NCI-H146 treated with DMSO at 0.1 percent for 48 hours (cell line): ENCODE measurements at regions not wholly inside any gene's neighbourhood (a gene's known extent, or its start where the extent isn't known, plus 50 kb on each side); places are given as distances from the start of the nearest gene placed in this dataset.

Experiments used
- DNase-seq: peaks from one replicate; lab custom pipeline; 2025; ENCODE audit not compliant: unreplicated experiment; lab: John Stamatoyannopoulos, UW

GRCh38 chr20:21796059-21796458 lies 90.6 kb downstream of the PAX1 start:
- no peak for DNase-seq

GRCh38 chr20:21788082-21788481 lies 82.6 kb downstream of the PAX1 start:
- no peak for DNase-seq

- no peak for DNase-seq
Observed at GRCh38 chr20:21781446-21782075, 76.1 kb downstream of the PAX1 start.

GRCh38 chr20:21780528-21780927 lies 75.1 kb downstream of the PAX1 start:
- DNase-seq = no peak
